ENCODE measurements at regions not wholly inside any gene's neighbourhood (a gene's known extent, or its start where the extent isn't known, plus 50 kb on each side); places are given as distances from the start of the nearest gene placed in this dataset.
"Not testable (repeated sequence)": the region's sequence is repeated elsewhere in the genome, so short reads cannot be mapped to it uniquely, and the experiment has no call there.

- H3K4me1 Mint-ChIP-seq: no peaks in the 10 kb centered on the region
- ATAC-seq: no peak
- peaks cover 25% of the 10 kb centered on the region for H3K36me3 Mint-ChIP-seq
- H3K4me3 Mint-ChIP-seq: no peak overlapping the region
- no peaks in the 10 kb centered on the region for H3K27me3 Mint-ChIP-seq
- H3K9me3 Mint-ChIP-seq: peaks cover 12% of the 10 kb centered on the region
- H3K27ac Mint-ChIP-seq: no peak overlapping the region
Measured at GRCh38 chr1:219325368-219325742, 151.7 kb downstream of the LYPLAL1 start.

DNA sequence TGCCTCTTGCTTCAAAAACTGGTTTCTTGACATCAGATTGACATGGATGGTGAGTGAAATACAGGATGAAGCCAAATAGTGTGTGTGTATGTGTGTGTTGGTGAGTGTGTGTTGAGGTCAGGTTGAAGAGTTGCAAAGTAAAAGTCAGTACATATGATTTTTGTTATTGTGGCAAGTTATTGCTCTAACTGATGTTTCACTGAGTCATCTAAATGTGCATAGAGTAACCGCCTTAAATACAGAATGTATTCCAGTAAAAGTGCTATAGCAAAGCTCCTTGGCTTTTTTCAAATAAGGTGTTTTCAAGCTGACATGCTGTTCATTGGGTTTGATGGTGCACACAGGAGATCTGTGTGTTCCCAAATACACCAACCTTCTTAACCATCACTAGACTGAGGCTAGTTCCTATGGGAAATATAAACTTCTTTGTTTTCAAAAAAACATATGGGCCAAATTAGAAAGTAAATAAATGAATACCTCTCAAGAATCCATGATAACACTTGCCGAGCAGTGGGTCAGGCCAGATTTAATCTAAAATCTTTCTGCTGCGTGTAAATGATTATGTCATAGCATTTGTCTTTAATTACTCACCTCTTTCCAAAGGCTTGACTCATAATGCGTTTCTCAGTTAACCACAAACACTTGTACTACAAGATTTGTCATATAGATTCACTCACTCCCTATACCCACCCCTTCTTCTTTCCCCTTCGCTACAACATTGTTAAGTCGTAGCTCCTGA lies 151.1 kb downstream of the LYPLAL1 start:
- no peaks in the 10 kb centered on the region for H3K27me3 Mint-ChIP-seq
- no peak overlapping the region for H3K4me3 Mint-ChIP-seq
- H3K36me3 Mint-ChIP-seq: peaks cover 26% of the 10 kb centered on the region
- H3K4me1 Mint-ChIP-seq: no peaks in the 10 kb centered on the region
- ATAC-seq: peak; percentile 45
- H3K9me3 Mint-ChIP-seq: peaks cover 12% of the 10 kb centered on the region
- H3K27ac Mint-ChIP-seq: no peak overlapping the region

DNA sequence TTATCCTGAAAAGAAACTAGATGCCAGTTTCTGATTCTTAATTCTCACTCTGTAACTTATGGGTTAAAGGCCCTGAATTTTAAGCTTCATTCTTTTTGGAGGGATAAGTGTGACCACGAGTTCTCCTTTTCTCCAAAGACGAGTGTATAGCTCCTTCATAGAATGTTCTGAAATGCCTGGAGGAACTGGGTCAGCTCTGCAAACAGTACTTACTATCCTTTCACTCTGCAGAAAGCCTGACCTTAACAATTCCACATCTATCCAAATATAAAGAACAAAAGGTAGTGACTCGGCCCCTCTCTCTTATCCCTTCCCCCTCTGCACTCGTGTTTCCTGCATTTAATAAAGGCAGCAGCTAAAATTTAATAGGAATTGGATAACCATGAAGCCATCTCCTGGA lies 150.5 kb downstream of the LYPLAL1 start:
- Mint-ChIP-seq H3K4me3 (no peak overlapping the region), H3K4me1 (no peaks in the 10 kb centered on the region), H3K27me3 (no peaks in the 10 kb centered on the region), H3K36me3 (peaks cover 26% of the 10 kb centered on the region), H3K9me3 (peaks cover 12% of the 10 kb centered on the region), H3K27ac (no peak overlapping the region)
- ATAC-seq: no peak

- H3K9me3 Mint-ChIP-seq: peaks cover 12% of the 10 kb centered on the region
- H3K27me3 Mint-ChIP-seq: no peaks in the 10 kb centered on the region
- H3K36me3 Mint-ChIP-seq: peaks cover 26% of the 10 kb centered on the region
- H3K4me3 Mint-ChIP-seq: no peak overlapping the region
- no peak overlapping the region for H3K27ac Mint-ChIP-seq
- no peak for ATAC-seq
- H3K4me1 Mint-ChIP-seq: no peaks in the 10 kb centered on the region
Measured at GRCh38 chr1:219323426-219323825, 149.7 kb downstream of the LYPLAL1 start.

DNA sequence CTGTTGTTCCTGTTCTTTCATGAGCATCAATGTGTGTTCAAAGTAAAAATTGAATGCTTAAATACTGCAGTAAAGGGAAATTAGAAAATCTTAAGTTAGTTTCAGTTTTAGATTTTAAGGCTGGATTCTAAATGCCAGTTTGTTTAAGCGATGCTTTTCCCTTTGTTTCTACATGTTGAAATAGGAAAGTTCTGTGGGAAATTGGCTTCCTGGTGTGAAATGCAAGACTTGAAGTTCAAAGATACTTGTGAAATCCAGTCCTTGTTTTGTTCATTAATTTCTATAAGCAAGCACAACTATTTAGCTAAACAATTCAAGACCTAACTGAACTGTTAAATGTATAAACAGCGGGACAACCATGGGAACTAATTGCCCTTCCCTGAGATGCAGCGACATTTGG lies 149.1 kb downstream of the LYPLAL1 start:
- peaks cover 6% of the 10 kb centered on the region for H3K9me3 Mint-ChIP-seq

GRCh38 chr1:219320563-219320962 lies 146.9 kb downstream of the LYPLAL1 start:
- H3K27me3 Mint-ChIP-seq, H3K4me3 Mint-ChIP-seq, H3K27ac Mint-ChIP-seq, H3K4me1 Mint-ChIP-seq, H3K9me3 Mint-ChIP-seq, ATAC-seq: not testable (repeated sequence)
- peaks cover 12% of the 10 kb centered on the region for H3K36me3 Mint-ChIP-seq

More for the DNA sequence above, 149.1 kb downstream of the LYPLAL1 start:
- no peak overlapping the region for H3K27ac Mint-ChIP-seq
- ATAC-seq: no peak
- no peaks in the 10 kb centered on the region for H3K4me1 Mint-ChIP-seq
- H3K4me3 Mint-ChIP-seq: no peak overlapping the region
- peaks cover 20% of the 10 kb centered on the region for H3K36me3 Mint-ChIP-seq
- H3K27me3 Mint-ChIP-seq: no peaks in the 10 kb centered on the region

- Mint-ChIP-seq H3K4me1 (no peaks in the 10 kb centered on the region), H3K27ac (no peak overlapping the region), H3K4me3 (no peak overlapping the region), H3K27me3 (no peaks in the 10 kb centered on the region), H3K9me3 (peaks cover 10% of the 10 kb centered on the region), H3K36me3 (peaks cover 12% of the 10 kb centered on the region)
- ATAC-seq: no peak
Measured at GRCh38 chr1:219318826-219319225, 145.1 kb downstream of the LYPLAL1 start.

DNA sequence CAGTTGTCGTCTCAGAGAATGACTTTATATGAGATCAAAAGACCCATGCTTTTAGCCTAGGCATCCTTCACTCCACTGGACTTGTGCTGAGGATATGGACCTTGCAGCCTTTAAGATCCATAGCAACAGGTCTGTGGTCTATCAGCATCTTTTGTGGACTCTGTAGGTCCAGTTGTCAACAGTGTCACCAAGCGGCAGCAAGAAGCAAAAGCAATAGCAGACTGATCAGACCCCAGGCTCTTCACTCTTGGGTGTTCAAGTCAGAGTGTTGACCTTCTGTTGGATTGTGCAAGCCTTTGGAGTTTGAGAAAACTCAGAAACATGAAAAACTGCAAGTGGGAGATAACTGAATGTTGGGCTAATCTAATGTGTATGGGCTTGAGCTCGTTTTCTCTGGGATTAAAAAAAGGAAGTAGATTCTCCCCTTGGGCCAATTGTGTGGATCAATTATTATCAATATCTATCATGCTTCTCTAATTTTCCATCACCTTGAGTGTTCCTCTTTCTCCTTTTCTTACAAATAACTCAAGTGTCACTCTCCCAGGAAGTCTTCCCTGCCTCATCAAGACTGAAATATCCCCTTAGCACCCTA lies 144.2 kb downstream of the LYPLAL1 start:
- H3K4me3 Mint-ChIP-seq: no peak overlapping the region
- ATAC-seq: no peak
- H3K27me3 Mint-ChIP-seq: no peaks in the 10 kb centered on the region

DNA sequence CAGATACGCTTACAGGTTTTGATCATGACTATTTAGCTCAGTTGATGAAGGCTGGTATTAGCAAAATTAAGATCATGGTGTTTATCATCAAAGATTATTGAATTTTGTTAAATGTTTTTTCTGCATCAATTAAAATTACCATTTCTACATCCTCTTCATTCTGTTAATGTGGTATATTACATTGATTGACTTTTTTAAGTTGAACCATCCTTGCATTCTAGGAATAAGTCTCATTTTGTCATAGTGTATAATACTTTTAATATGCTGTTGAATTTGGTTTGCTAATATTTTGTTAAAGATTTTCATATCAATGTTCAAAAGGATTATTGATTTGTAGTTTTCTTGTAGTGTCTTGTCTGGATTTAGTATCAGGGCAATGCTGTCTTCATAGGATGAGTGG lies 142.4 kb downstream of the LYPLAL1 start:
- H3K4me3 Mint-ChIP-seq: no peak overlapping the region
- peaks cover 12% of the 10 kb centered on the region for H3K36me3 Mint-ChIP-seq
- peaks cover 10% of the 10 kb centered on the region for H3K9me3 Mint-ChIP-seq
- H3K27ac Mint-ChIP-seq: no peak overlapping the region
- no peaks in the 10 kb centered on the region for H3K27me3 Mint-ChIP-seq
- H3K4me1 Mint-ChIP-seq: peaks cover 2% of the 10 kb centered on the region
- ATAC-seq: no peak

More for the DNA sequence above, 144.2 kb downstream of the LYPLAL1 start:
- Mint-ChIP-seq H3K27ac (no peak overlapping the region), H3K4me1 (no peaks in the 10 kb centered on the region), H3K9me3 (peaks cover 10% of the 10 kb centered on the region), H3K36me3 (peaks cover 12% of the 10 kb centered on the region)

GRCh38 chr1:219313961-219314360 lies 140.3 kb downstream of the LYPLAL1 start:
- Mint-ChIP-seq H3K27me3 (no peaks in the 10 kb centered on the region), H3K36me3 (peaks cover 7% of the 10 kb centered on the region), H3K4me1 (peaks cover 6% of the 10 kb centered on the region), H3K27ac (no peak overlapping the region), H3K4me3 (no peak overlapping the region), H3K9me3 (peaks cover 14% of the 10 kb centered on the region)
- no peak for ATAC-seq

DNA sequence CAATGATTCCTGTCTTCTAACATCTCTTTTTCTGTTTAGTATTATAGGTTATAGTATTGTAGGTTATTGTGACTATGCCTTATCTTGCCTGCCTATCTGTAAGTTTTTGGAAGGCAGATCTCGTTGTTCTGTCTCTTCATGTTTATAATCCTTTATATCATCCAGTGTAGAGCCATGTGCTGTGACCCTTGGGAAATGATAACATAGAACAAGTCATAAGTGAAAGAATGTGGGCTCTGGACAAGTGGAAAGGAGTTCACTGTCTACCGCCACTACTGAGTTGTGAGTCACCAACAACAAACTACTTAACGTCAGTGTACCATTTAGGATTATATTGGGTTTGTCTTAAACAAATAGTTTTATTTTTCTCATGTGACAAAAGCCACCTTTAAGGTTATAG lies 139.3 kb downstream of the LYPLAL1 start:
- no peak overlapping the region for H3K4me3 Mint-ChIP-seq
- no peak for ATAC-seq
- H3K4me1 Mint-ChIP-seq: peaks cover 6% of the 10 kb centered on the region
- no peaks in the 10 kb centered on the region for H3K27me3 Mint-ChIP-seq
- peaks cover 7% of the 10 kb centered on the region for H3K36me3 Mint-ChIP-seq
- peaks cover 14% of the 10 kb centered on the region for H3K9me3 Mint-ChIP-seq
- H3K27ac Mint-ChIP-seq: no peak overlapping the region

DNA sequence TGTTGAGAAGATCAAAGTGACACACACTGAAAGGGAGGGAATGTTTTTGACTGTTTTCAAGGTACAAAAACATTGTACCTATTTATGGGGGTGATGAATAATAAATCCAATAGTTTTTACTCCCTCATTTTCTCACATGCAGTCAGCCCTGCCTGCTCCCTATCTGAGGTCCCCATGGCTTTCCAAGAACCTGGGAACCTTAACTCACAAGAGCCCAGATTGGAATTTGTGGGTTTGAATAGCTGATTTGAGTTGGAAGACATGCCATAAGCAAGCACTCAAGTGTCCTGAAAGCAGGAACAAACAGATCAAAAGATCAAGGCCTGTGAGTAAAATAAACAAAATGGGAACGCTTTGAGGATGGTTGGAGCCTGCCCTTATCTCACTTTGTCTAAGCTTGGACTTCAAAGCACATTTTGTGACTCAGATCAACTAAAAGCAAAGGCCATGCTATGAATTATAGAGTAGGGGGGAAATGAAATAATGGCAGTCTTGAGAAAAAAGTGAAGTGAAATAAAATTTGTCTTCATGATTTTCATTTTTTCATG lies 136.6 kb downstream of the LYPLAL1 start:
- H3K4me3 Mint-ChIP-seq: no peak overlapping the region
- H3K27me3 Mint-ChIP-seq: no peaks in the 10 kb centered on the region
- peaks cover 13% of the 10 kb centered on the region for H3K9me3 Mint-ChIP-seq
- peaks cover 6% of the 10 kb centered on the region for H3K4me1 Mint-ChIP-seq
- no peak for ATAC-seq
- no peak overlapping the region for H3K27ac Mint-ChIP-seq
- no peaks in the 10 kb centered on the region for H3K36me3 Mint-ChIP-seq

- Mint-ChIP-seq H3K9me3 (peaks cover 10% of the 10 kb centered on the region), H3K4me1 (peaks cover 6% of the 10 kb centered on the region), H3K27ac (no peak overlapping the region), H3K36me3 (no peaks in the 10 kb centered on the region), H3K4me3 (no peak overlapping the region), H3K27me3 (no peaks in the 10 kb centered on the region)
- ATAC-seq: no peak
Measured at GRCh38 chr1:219308367-219308766, 134.7 kb downstream of the LYPLAL1 start.

DNA sequence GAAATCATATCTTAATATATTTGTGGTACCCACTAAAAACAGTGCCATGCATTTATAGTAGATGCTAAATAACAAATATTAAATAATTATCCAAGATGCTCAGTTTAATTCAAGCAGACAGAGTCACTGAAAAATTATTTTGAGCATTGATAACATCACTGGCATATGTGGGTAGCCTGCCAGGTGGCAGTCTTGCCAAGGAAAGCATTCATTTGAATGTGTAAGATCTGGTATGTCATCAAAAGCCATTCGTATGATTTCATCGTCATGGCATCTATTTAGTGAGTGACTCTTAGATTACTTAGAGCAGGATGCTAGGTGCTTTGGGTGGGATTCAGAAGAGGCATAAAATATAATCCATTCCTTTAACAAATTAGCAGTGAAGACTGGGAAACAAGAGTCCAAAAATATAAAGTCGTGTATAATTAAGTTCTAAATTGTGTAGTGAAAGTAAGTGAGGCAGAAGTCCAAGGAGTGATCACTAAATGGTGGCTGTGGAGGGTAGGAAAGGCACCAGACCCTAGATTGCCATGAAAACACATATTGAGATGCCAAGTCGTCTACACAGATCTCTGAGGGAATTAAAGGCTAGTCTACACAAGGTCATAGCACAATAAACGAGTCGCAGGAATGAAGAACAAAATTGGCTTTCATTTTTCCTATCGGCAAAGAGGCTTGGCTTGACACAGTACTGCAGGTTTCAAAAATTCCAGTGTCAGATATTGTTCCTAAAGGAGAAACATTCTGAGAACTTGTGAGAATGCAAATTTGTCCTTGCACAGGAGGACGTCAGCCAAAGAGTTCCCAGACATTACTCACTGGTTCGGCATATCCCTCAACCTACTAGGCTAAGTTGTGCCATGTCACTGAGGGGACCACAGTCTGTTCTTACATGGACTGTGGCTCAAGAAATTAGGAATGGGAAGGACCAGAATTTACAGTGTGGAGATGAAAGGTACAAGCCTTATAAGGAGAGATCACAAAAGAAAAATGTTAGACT lies 130.8 kb downstream of the LYPLAL1 start:
- H3K27me3 Mint-ChIP-seq: no peaks in the 10 kb centered on the region
- no peak for ATAC-seq
- H3K27ac Mint-ChIP-seq: no peak overlapping the region
- peaks cover 10% of the 10 kb centered on the region for H3K9me3 Mint-ChIP-seq
- H3K4me1 Mint-ChIP-seq: no peaks in the 10 kb centered on the region
- no peak overlapping the region for H3K4me3 Mint-ChIP-seq
- no peaks in the 10 kb centered on the region for H3K36me3 Mint-ChIP-seq

DNA sequence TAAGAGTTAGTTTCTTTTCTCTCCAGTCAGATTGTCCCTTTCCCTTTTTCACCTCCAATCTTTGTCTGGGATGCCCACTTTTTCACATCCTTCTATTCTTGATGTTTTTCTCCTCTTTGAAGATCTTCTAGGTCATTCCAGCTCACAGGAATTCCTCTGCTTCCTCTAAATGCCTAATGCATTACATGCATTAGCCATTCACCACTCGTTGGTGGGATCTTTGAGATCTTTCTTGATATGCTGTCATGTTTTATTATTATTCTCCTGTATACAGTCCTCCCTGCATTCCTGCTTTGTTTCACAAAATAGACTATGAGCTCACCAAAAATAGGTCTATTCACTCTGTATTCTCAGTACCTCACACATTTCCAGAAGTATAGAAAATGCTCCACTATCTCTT lies 129.0 kb downstream of the LYPLAL1 start:
- Mint-ChIP-seq H3K4me1 (no peaks in the 10 kb centered on the region), H3K27ac (no peak overlapping the region), H3K4me3 (no peak overlapping the region), H3K36me3 (no peaks in the 10 kb centered on the region), H3K27me3 (no peaks in the 10 kb centered on the region), H3K9me3 (peaks cover 3% of the 10 kb centered on the region)
- ATAC-seq: no peak

Data from stimulated activated memory B cell treated with anti-CD40 and anti-IgM and Interleukin-4, amounts not matched to agents 10 μg/mL and 1 μg/mL and 100 μg/mL, for 72 hours (primary cell).